GM21390 (cell line): ENCODE measurements at regions not wholly inside any gene's neighbourhood (a gene's known extent, or its start where the extent isn't known, plus 50 kb on each side); places are given as distances from the start of the nearest gene placed in this dataset.
A peak's percentile ranks its signal among the peaks of the same experiment; 100 is the strongest.
"Not testable (repeated sequence)": the region's sequence is repeated elsewhere in the genome, so short reads cannot be mapped to it uniquely, and the experiment has no call there.

ENCODE experiments used
- ATAC-seq: cut with Tn5 transposase; IDR thresholded peaks from one replicate; pipeline ENCODE4 v1.9.1; 2021; ENCODE audit not compliant: unreplicated experiment

DNA sequence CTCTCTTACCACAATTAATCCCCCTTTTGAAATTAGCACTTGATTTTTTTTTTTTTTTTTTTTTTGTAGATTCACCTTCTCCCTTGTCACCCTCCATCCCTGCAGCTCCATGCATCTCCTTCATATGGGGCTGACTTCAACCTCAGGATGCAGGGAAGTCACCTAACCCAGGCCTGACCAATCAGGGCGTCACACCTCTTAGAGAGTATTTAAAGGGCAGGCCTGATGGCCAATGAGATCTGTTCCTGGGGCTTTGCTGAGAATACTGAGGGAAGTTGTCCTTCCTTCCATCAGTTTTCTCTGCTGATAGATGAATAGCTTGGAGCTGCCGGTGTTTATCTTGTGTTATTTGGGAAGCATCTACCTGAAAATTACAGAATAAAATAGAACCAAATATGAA is 1104.7 kb upstream of the TMEM132C start:
- no peak for ATAC-seq

DNA sequence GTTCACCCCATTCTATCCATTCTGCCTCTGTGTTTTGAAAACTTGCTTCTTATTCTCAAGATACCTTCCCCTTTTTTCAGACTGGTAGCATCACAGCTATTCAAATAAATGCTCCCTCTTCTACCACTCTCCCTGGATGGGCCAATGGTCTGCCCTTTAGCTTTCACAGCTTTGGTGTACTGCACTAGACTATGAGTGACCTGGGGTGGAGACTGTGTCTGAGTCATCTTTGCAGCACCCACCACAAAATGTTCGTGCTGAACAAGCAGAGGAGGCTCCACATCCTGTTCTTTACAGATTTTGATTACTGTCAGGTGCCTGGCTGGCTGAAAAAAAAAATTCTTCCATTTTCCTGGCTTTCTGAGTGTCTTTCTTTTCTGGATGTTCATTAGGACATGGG is 1104.1 kb upstream of the TMEM132C start:
- peak; percentile 72 for ATAC-seq

GRCh38 chr12:127165567-127166392 is 1101.2 kb upstream of the TMEM132C start:
- ATAC-seq: peak; percentile 36

GRCh38 chr12:127169321-127170181 is 1097.4 kb upstream of the TMEM132C start:
- no peak for ATAC-seq

DNA sequence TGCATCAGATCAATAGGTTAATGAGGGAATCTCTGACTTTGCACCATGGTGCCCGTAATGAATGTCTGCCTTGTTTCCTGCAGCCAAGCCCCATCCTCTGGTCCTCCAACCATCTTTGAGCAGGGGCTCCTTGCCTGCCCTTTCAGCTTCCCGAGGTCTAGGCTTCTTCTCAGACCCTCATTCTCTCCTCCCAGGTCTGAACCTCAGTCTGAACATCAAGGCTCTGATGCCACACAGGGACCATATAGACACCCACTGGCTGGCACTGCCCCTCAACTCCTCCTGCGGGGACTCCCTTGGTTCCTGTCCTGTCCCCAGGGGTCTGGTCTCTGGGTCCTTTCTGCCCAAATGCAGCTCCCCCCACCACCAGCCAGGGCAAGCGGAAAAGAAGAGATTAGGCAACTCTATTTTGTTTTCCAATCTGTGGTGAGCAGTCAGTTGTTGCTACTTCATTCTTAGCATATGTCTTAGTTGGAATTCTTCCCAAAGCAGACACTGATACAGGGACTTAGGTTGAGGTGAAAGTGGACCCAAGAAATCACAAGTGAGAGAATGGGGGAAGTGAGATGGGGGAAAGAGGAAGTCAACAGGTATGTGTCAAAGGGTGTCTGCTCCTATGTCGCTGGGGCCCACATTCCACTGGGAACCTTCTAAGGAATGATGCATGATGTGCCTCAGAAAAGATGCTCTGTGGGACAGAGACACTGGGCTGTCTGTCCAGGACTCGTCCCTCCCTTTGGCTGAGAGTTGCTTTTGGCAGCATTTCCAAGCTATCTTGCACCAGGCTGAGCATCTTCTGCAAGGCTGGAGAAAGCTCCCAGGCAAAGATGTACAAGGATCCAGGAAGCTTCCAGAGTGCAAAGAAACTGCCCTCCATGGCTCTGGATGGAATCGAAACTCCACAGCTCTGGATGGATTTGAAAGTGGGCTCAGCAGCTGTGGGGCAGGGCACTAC is 1096.5 kb upstream of the TMEM132C start:
- no peak for ATAC-seq

- ATAC-seq: no peak
These were observed 1094.1 kb upstream of the TMEM132C start for GRCh38 chr12:127172861-127173260.

- ATAC-seq: not testable (repeated sequence)
These were observed 1093.0 kb upstream of the TMEM132C start for GRCh38 chr12:127173971-127174370.

- ATAC-seq: no peak
These were observed 1092.1 kb upstream of the TMEM132C start for GRCh38 chr12:127174881-127175280.

DNA sequence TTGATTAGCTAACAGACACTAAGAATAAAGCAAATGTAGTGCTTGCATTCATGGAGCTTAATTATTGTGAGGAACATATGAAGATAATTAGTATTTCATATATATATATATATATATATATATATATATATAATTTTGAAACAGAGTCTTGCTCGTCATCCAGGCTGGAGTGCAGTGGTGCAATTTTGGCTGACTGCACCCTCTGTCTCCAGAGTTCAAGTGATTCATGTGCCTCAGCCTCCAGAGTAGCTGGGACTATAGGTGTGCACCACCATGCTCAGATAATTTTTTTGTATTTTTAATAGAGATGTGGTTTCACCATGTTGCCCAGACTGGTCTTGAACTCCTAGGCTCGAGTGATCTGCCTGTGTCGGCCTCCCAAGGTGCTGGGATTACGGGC is 1091.6 kb upstream of the TMEM132C start:
- ATAC-seq: no peak

- ATAC-seq: no peak
These were observed 1090.2 kb upstream of the TMEM132C start for GRCh38 chr12:127176804-127177203.

DNA sequence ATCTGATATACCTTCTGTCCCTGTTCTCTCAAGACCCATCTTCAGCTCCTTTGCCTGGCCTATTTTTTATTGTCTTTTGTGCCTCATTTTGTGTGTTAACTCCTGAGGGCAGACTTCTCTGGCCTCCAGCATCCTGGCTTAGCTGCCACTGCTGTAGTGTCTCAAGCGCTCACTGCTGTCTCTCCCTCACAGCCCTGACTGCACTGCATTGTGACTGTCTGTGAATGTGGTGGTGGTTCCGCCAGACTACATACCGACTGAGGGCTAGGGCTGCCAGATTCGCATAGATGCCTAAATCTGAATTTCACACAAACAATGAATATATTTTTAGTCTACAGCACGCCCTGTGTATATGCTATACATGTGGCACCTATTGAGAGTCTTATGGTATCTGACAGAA is 1088.9 kb upstream of the TMEM132C start:
- ATAC-seq: no peak

DNA sequence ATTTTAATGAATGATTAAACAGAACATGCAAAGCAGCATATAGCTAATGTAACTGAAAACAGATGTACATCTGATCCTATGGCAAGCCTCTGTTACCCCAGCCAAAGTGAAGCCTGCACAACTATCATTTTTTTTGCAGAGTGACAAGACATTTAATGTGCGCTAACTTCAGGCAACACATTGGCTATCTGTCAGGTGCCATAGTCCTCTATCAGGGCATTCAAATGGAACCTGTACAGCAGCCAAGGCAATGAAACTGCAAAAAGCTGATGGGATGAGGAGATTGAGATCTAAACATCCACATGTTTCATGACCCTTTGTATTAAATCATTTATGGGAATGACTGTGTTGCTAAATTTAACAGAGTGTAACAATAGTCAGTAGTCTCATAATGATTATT is 1088.5 kb upstream of the TMEM132C start:
- ATAC-seq: no peak

DNA sequence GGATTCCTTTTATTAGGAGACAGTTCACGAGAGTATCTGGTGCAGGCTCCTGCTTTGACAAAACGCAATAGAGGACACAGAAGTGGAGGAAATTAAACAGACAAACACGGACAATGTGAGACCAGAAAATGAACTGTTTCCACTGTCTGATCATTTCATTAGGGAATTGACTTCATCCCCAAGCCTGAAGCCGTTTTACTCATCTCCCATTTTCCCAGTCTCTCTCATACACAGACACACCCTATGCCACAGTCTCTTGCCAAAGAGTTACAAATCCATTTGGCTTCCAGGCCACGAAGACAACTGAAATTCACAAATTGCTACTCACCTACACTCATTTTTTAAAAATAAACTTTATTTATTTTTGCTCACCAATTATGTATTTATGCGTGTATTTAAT is 1087.8 kb upstream of the TMEM132C start:
- ATAC-seq: no peak

GRCh38 chr12:127182018-127182417 is 1085.0 kb upstream of the TMEM132C start:
- ATAC-seq: no peak

DNA sequence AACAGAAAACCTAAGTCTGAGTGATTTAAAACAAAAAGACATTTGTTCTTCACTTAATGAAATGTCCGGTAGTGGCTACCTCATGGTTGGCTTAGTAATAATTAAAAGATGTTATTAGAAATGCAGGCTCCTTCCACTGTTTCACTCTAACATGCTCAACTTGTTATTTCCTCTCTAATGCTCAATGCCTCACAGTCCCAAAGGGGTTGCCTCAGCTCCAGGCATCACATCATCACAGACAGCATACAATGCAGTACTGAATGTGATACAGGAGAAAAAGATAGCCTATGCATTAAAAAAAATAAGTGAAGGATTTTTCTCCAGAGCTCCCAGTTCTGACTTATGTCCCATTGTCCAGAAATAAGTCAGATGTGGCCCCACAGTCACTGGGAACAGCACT is 1077.0 kb upstream of the TMEM132C start:
- no peak for ATAC-seq

GRCh38 chr12:127191129-127191528 is 1075.8 kb upstream of the TMEM132C start:
- no peak for ATAC-seq

- no peak for ATAC-seq
These were observed 1074.6 kb upstream of the TMEM132C start for GRCh38 chr12:127192391-127192790.

DNA sequence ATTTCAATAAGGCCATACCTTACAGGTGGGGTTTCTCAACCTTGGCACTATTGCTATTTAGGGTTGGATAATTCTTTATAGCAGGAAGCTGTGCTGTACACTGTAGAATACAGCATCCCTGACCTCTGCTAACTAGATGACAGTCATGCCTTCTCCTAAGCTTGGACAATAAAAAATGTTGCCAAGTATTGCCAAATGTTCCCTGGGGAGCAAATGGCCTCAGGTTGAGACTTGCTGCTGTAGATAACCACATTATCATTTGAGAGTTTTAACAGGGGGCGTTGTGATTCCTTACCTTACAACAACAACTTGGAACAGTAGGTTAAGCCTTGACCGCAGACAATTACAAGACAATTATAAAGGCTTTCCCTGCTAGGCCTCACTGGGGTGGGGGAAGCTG is 1073.6 kb upstream of the TMEM132C start:
- no peak for ATAC-seq

GRCh38 chr12:127194176-127194575 is 1072.8 kb upstream of the TMEM132C start:
- ATAC-seq: no peak

- no peak for ATAC-seq
These were observed 1061.0 kb upstream of the TMEM132C start for GRCh38 chr12:127205781-127206555.
